ENCODE measurements at regions not wholly inside any gene's neighbourhood (a gene's known extent, or its start where the extent isn't known, plus 50 kb on each side); places are given as distances from the start of the nearest gene placed in this dataset.

DNA sequence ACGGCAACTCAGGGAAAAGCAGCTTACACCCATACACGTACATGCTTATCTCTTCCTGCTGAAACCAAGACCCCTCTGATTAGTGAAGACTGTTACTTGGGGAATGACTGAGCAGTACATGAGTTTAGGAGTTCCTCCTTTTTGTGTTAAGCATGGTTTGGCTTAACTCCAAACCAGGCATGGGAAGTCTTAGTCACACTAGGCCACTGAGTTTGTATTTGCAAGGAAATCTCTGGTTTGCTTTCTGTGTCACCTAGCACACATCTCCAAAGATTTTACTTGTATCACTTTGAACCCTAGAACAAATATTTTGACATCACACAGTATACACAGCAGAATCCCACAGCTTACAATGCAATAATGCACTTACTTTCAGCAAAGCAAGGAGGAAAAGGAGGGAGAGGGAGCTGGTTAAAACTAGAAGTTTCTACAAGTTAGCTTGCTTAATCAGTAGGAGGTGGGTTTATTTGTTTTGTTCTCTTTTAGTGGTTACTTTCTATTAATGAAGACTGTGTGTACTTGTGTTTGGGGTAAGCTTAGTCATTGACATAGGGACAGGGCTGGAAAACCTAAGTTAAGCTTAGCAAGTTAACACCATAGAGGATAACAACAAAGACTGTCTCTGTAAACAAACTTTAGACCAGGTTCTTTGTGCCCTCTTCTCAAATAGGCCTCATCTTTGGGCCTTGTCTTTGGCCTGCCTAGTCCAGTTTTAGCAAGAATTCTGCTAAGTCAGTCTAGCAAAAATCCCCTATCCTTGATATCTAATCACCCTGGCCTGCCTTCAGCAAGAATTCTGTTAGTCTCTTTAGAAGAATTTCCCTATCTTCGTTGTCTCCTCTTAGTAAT lies 219.4 kb downstream of the MREG start:
- Histone ChIP-seq H3K4me3 (ENCODE audit: low read depth, low read length) (no peak overlapping the region), H3K27me3 (ENCODE audit: control insufficient read depth, insufficient read depth, low read length) (no peaks in the 10 kb centered on the region), H3K36me3 (ENCODE audit: control insufficient read depth, insufficient read depth, low read length) (no peaks in the 10 kb centered on the region)
- CTCF ChIA-PET = interaction anchor here (1.0 to 1.5 kb wide), 2 partner anchors 8 to 339 kb away, joined by 3 to 4 read pairs; no protein-coding TSS in a partner anchor
- peak; percentile 75 for DNase-seq (ENCODE audit: low read depth)
- TF ChIP-seq, protein P1, sequence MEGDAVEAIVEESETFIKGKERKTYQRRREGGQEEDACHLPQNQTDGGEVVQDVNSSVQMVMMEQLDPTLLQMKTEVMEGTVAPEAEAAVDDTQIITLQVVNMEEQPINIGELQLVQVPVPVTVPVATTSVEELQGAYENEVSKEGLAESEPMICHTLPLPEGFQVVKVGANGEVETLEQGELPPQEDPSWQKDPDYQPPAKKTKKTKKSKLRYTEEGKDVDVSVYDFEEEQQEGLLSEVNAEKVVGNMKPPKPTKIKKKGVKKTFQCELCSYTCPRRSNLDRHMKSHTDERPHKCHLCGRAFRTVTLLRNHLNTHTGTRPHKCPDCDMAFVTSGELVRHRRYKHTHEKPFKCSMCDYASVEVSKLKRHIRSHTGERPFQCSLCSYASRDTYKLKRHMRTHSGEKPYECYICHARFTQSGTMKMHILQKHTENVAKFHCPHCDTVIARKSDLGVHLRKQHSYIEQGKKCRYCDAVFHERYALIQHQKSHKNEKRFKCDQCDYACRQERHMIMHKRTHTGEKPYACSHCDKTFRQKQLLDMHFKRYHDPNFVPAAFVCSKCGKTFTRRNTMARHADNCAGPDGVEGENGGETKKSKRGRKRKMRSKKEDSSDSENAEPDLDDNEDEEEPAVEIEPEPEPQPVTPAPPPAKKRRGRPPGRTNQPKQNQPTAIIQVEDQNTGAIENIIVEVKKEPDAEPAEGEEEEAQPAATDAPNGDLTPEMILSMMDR (IDR thresholded peaks at IDR 0.05; ENCODE audit: insufficient read depth, low read depth, low read length) = no peak
- POLR2A ChIA-PET = no interaction called here

DNA sequence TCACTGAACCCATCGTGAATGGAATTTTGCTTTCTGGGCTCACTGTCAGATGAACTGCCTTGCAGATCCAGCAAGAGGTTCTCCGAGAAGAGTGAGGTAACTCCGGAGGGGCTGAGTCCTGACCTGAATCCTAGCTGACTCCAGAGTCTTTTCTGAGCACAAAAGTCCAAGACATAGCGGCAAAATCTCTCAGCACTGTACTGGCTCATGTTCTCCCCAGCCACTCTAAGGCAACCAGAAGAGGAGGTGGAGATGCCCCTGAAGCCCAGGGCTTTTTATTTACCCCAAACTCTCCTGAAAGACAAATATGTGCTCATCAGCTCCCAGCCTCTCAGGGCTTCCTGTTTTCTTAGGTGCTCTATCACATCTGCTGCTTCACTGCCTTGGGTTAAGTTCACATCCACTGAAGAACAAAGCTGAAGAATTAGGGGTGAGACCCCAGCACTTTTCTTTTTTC lies 221.8 kb downstream of the MREG start:
- Histone ChIP-seq H3K27me3 (ENCODE audit: control insufficient read depth, insufficient read depth, low read length) (no peaks in the 10 kb centered on the region), H3K4me3 (ENCODE audit: low read depth, low read length) (no peak overlapping the region), H3K36me3 (ENCODE audit: control insufficient read depth, insufficient read depth, low read length) (no peaks in the 10 kb centered on the region)
- no peak for DNase-seq (ENCODE audit: low read depth)
- ChIA-PET CTCF (interaction anchor here (1.4 kb wide), 1 partner anchor 17 kb away, joined by 3 read pairs; no protein-coding TSS in a partner anchor), POLR2A (no interaction called here)
- TF ChIP-seq, protein P1 (IDR thresholded peaks at IDR 0.05; ENCODE audit: insufficient read depth, low read depth, low read length) = no peak

DNA sequence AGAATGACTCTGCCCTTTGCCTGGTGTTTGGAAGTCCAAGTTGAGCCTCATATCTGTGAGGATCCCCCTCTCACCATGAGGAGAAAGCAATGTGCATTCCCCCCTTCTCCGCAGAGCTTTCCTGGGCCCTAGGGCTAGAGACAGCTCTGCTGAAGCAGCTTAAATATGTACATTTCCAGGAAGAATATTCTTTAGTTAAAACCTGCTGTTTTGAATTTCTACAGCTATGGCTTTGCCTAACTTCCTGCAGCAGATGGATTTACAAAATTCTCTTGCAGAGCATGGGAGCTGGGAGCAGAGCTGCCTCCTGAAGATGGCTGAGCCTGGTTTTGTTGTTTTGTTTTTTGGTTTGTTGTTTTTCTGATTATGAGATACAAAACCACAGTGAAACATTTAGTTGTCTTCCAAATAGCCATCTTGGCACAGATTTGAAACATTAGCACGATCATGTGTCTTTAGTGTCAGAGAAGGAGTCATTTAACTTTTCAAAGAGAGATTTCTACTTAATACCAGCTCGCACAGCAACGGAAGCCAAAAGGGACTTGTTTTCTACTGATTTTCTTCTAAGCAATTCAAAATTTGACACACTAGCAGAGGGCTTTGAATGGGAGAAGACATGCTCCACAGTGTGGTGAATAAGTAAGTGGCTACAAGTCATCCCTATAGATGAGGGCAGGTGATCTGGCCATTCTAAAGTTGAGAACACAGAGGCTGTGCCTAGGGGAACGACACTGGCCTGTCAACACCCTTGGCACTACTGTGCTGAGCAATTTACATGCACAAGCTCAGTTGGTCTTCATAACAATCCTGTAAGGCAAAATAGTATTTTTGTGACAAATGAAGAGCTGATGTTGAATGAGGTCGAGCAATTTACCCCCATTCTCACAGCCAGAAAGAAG lies 222.6 kb downstream of the MREG start:
- no peak for DNase-seq (ENCODE audit: low read depth)
- ChIA-PET POLR2A (no interaction called here), CTCF (interaction anchor here (1.0 to 1.4 kb wide), 2 partner anchors 16 to 43 kb away, joined by 3 read pairs; no protein-coding TSS in a partner anchor)
- no peaks in the 10 kb centered on the region for H3K27me3 ChIP-seq (ENCODE audit: control insufficient read depth, insufficient read depth, low read length)
- no peak overlapping the region for H3K4me3 ChIP-seq (ENCODE audit: low read depth, low read length)
- no peaks in the 10 kb centered on the region for H3K36me3 ChIP-seq (ENCODE audit: control insufficient read depth, insufficient read depth, low read length)
- TF ChIP-seq, protein P1 (IDR thresholded peaks at IDR 0.05; ENCODE audit: insufficient read depth, low read depth, low read length) = no peak

DNA sequence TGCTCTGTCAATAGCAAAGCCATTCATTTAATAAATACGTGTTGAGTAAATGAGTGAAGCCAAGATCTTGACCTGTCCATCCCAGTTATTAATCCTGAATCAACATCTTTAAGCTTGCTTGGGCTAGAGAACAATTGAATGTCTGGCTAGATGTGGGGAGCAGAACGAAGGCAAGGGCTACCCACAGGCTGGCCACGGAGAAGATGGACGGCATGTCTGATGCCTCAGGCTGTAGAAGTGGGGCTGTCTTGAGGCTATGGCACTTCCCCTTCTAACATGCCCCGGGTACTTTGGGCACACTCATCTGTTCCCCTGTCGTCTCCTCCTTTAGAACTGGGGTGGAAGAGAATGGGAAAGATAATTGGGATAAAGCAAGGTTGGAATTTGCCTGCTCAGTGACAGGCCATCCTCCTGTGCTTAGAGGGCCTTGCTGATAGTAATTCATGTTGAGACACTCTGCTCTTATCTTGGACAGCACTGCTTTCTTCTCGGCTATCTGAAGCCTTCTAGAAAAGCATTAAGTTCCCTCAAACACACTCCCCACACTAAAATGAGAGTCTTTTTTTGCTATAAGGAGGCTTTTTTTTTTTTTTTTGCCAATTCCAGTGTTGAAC lies 225.7 kb downstream of the MREG start:
- POLR2A ChIA-PET = no interaction called here
- H3K4me3 ChIP-seq (ENCODE audit: low read depth, low read length) = no peak overlapping the region
- no peak for DNase-seq (ENCODE audit: low read depth)
- CTCF ChIA-PET = no interaction called here
- no peaks in the 10 kb centered on the region for H3K36me3 ChIP-seq (ENCODE audit: control insufficient read depth, insufficient read depth, low read length)
- no peaks in the 10 kb centered on the region for H3K27me3 ChIP-seq (ENCODE audit: control insufficient read depth, insufficient read depth, low read length)
- TF ChIP-seq, protein P1 (IDR thresholded peaks at IDR 0.05; ENCODE audit: insufficient read depth, low read depth, low read length) = no peak

All from BJ (cell line).